ENCODE measurements at regions not wholly inside any gene's neighbourhood (a gene's known extent, or its start where the extent isn't known, plus 50 kb on each side); places are given as distances from the start of the nearest gene placed in this dataset.

DNA sequence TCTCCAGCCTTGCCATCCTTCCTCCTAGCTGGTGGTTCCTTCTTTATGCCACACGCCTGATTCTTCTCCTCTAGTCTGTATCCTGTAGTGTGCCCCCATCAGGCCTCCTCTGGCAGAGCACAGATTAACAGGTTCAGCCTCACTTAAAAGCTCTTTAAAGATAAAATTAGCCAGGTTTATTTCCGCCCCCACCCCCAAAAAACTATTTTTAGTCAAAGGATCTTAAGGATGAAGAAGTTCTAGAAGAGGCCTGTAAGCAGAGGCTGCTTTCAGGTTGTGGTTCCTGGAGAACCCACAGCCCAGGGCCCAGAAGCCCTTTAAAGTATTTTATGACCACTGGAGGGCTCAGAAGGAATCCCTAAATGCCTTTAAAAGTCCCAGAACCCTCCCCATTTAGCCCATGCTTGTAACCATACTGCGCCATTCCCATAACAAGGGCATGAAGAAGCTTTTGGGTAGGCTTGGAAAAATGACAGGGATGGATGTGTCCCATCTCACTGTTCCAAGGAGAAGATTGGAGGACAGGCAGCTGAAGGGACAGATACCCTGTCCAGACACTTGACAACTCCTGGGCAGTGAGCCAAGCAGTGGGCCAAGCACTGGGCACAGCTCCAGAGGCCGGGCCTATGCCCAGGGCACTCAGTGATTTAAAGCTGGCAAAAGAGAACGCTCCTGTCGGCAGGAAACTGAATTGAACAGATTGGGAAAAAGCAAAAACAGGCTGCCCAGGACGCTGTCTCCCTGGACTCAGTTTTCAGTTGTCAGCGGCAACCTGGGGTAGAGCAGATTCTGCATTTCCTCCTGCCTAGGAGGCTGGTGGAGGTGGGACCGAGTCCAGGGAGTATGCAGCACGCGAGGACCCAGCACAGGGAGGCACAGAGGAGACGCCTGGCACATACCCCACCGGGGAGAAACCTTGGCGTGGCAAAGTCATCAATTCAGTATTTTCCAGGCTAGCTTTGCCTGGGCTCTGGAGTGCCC, 106.3 kb upstream of the SSBP2 start:
- no peak for DNase-seq (ENCODE audit: low read depth in 2 of 2)

GRCh38 chr5:81855591-81855990, 104.7 kb upstream of the SSBP2 start:
- DNase-seq (ENCODE audit: low read depth in 2 of 2), result no peak

GRCh38 chr5:81854915-81855314, 104.0 kb upstream of the SSBP2 start:
- no peak for DNase-seq (ENCODE audit: low read depth in 2 of 2)

- DNase-seq (ENCODE audit: low read depth in 2 of 2), result no peak
Measured at GRCh38 chr5:81854485-81854884, 103.6 kb upstream of the SSBP2 start.

DNA sequence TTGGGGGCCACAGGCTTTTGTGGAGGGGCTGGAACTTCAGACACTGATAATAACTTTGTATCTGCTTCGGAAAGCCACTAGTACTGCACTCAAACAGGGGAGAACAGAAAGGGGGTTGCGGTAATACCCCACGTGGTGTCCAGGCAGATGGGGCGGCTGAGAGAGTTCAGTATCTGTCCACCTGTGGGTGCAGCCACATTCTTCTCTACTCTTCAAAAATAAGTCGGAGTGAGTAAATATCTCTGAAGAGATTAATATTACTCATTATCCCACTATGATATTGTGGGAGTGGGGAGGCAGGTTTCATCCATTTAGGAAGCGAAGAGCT, 102.1 kb upstream of the SSBP2 start:
- no peak for DNase-seq (ENCODE audit: low read depth in 2 of 2)

- no peak for DNase-seq (ENCODE audit: low read depth in 2 of 2)
Measured at GRCh38 chr5:81852291-81853029, 101.6 kb upstream of the SSBP2 start.

- DNase-seq (ENCODE audit: low read depth in 2 of 2), result peak; percentile 65 to 68
Measured at GRCh38 chr5:81851481-81852178, 100.7 kb upstream of the SSBP2 start.

DNA sequence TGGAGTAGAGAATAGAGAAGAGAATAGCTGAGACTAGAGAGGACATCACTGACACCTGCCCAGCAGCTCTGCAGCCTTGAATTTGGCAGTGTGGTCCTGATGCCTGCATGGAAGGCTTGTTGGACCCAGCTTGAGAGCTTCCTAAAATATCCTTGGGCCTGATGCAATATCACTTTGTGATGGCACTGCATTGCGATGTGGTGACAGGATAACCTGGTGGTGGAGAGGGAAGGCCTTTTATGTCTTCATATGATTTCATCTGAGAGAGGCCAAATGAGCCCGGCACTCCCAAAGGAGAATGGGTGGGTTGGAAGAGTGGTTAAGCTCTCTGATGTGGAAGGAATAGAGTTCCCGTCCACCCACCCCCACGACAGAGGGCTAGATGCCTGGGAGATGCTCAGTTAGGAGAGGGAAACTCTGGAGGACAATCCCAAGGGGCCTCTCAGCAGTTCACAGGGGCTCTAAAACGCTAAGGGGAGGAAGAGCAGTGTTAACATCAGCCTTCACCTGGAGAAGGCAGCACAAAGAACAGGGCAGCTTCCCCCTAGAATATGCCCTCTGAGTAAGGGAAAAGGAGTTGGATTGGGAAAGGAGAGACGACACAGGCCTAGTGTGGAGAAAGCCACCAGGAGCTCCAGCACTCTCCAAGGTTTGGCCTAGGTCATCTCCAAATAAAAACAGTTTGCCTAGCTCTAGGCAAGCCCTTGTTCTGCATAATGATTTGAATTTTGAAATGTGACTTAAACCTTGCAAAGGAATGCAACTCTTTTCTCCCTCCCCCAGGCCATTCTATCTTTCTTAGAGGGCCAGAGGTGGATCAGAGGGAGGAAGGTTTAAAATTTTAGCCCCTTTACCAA, 99.8 kb upstream of the SSBP2 start:
- DNase-seq (ENCODE audit: low read depth in 2 of 2), result no peak

DNA sequence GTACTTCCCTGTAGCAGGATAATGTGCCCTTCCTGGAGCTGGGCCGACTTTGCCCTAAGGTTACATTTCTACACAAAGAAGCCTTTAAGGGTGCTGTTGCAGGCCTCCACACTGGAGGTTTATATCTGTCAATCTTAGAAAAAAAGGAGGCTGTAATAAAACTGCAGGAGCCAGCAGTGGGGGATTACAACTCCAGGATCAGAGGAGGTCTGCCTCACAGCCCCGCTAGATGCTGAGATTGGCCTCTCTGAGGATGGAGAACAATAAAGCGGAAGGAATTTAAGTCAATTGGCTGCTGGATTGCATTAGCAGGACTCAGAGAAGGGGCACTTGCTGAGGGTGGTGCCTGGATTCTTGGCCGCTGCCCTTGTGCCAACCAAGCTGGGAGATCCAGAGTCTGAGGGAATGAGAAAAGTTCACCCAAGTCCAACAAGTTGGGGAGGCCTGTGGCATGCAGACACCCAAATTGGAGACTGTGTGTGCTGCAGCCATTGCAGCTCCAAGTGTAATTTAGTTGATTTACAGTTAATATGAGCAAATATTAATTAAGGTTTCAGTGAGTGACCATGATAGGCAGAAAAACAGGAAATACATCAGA, 99.0 kb upstream of the SSBP2 start:
- no peak for DNase-seq (ENCODE audit: low read depth in 2 of 2)

DNA sequence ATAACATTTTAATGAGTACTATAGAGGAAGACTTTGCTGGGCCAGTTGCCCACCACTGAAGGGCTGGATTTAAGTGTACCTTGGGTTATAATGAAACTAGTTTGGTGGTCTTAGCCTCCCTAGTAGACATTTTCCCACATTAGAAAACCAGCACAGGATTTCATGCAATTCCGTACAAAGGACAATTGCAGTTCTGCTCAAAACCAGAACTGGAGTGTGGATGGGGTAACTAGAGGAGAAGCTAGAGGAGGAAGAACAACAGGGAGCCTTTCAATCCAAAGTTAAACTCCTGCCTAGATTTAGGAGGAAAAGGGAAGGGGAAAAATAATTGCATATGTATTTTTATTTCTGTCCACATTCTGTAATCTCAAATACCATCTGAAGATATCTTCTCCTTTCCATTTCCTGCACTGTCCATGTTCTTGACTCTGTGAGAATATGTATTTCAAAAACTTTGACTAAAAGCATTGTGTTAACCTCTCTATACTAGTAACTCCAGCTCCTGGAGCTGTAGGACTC, 97.5 kb upstream of the SSBP2 start:
- DNase-seq (ENCODE audit: low read depth in 2 of 2), result no peak

- no peak for DNase-seq (ENCODE audit: low read depth in 2 of 2)
Measured at GRCh38 chr5:81846301-81846700, 95.4 kb upstream of the SSBP2 start.

- DNase-seq (ENCODE audit: low read depth in 2 of 2), result no peak
Measured at GRCh38 chr5:81843845-81844244, 92.9 kb upstream of the SSBP2 start.

GRCh38 chr5:81842795-81843398, 92.0 kb upstream of the SSBP2 start:
- DNase-seq (ENCODE audit: low read depth in 2 of 2), result no peak

GRCh38 chr5:81839034-81839433, 88.1 kb upstream of the SSBP2 start:
- DNase-seq (ENCODE audit: low read depth in 2 of 2), result no peak

DNA sequence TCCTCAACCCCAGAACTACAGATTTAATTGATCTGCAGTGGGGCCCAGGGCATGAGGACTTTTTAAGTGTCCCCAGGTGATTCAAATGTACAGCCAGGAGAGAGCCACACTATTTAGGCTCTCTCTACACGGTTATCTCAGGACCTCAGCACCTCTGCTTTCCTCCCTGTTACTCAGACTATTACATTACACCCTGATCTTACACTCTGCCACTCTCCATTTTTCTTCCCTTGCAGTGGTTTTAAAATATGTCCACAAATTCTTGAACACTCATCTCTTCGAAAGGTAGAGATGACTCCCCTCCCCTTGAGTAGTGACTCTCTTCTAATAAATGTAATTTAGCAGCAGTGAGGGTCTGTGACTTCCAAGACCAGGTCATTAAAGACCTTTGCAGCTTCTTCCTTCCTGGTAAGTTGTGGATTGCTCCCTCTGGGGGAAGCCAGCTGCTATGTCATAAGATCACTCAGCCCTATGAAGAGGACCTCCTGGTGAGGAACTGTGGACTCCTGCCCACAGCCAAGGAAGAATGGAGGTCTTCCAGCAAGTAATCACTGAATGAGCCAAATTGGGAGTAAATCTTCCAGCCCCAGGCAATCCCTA, 87.5 kb upstream of the SSBP2 start:
- no peak for DNase-seq (ENCODE audit: low read depth in 2 of 2)

DNA sequence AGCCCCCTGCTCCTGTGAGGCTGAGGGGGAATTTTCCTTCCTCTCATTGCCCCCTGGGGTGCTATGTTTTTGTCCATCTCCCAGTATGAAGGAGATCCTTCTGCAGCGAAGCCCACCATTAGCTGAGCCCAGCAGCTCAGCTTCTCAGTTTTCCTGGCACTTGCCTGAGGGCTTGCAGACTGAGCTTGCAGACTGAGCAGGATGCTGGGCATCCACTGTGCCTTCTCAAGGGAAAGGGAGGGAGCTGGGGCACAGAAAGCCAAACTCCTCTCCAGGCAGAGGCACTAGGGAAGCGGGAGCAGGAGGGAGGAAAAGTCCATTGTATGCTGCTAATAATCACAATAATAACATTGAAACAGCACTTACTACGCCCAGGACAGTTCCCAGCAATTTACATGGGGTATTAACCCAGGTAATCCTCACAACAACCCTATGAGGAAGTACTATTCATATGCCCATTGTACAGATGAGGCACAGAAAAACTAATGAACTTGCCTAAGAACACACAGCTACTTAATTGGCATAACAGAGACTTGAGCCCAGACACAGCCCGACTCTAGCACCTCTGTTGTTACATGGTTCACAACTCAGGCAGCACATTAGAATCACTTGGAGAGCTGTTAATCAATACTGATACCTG, 86.9 kb upstream of the SSBP2 start:
- no peak for DNase-seq (ENCODE audit: low read depth in 2 of 2)

GRCh38 chr5:81835814-81836367, 85.0 kb upstream of the SSBP2 start:
- DNase-seq (ENCODE audit: low read depth in 2 of 2), result no peak

GRCh38 chr5:81834021-81834660, 83.2 kb upstream of the SSBP2 start:
- no peak for DNase-seq (ENCODE audit: low read depth in 2 of 2)

DNA sequence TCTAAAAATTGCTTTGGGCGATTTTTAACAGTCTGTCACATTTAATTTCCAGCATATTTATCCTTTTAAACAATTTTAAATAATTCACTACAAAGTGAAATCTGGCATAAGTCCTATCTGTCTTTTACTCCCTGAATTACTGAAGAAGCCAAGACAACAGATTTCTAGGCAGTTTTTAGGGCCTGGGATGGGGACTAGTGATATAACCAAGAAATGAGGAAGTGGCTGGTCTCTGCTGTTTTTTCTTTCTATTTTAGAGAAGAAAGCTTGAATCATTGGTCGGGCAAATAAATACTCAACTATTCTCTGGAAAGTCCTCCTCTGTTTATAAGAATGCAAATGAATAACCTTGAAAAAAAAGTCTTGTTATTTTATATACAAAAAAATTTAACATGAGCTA, 79.7 kb upstream of the SSBP2 start:
- no peak for DNase-seq (ENCODE audit: low read depth in 2 of 2)

Measured in activated CD8-positive, alpha-beta memory T cell treated with anti-CD3 and anti-CD28 coated beads for 4 hours (primary cell).